ENCODE measurements at regions not wholly inside any gene's neighbourhood (a gene's known extent, or its start where the extent isn't known, plus 50 kb on each side); places are given as distances from the start of the nearest gene placed in this dataset.
"Not testable (repeated sequence)": the region's sequence is repeated elsewhere in the genome, so short reads cannot be mapped to it uniquely, and the experiment has no call there.

- DNase-seq, result no peak
Measured at GRCh38 chr3:23128655-23129054, 74.5 kb upstream of the UBE2E2 start.

- no peak for DNase-seq
Measured at GRCh38 chr3:23129117-23129516, 74.0 kb upstream of the UBE2E2 start.

- DNase-seq, result no peak
Measured at GRCh38 chr3:23129817-23130216, 73.3 kb upstream of the UBE2E2 start.

GRCh38 chr3:23130406-23130805, 72.7 kb upstream of the UBE2E2 start:
- DNase-seq, result no peak

GRCh38 chr3:23135026-23135785, 67.9 kb upstream of the UBE2E2 start:
- no peak for DNase-seq

GRCh38 chr3:23136054-23136453, 67.1 kb upstream of the UBE2E2 start:
- DNase-seq, result no peak

GRCh38 chr3:23144051-23144450, 59.1 kb upstream of the UBE2E2 start:
- not testable (repeated sequence) for DNase-seq

- DNase-seq, result no peak
Measured at GRCh38 chr3:23146163-23146562, 57.0 kb upstream of the UBE2E2 start.

GRCh38 chr3:23152989-23153388, 50.1 kb upstream of the UBE2E2 start:
- DNase-seq, result no peak
